ENCODE measurements at regions not wholly inside any gene's neighbourhood (a gene's known extent, or its start where the extent isn't known, plus 50 kb on each side); places are given as distances from the start of the nearest gene placed in this dataset.

- no peak for TF ChIP-seq GATA2 (IDR thresholded peaks at IDR 0.05; ENCODE audit: low read depth, low read length)
- TF ChIP-seq GATA3 (IDR thresholded peaks at IDR 0.05; ENCODE audit: low read depth, low read length) = no peak
These were observed 1343.9 kb downstream of the SUCLG1 start for GRCh38 chr2:83115155-83115554.

Data from SH-SY5Y (cell line).